ENCODE measurements at regions not wholly inside any gene's neighbourhood (a gene's known extent, or its start where the extent isn't known, plus 50 kb on each side); places are given as distances from the start of the nearest gene placed in this dataset.
"Not testable (repeated sequence)": the region's sequence is repeated elsewhere in the genome, so short reads cannot be mapped to it uniquely, and the experiment has no call there.

GRCh38 chr7:109582211-109582610 is 1012.5 kb downstream of the DNAJB9 start:
- TF ChIP-seq, protein P1, sequence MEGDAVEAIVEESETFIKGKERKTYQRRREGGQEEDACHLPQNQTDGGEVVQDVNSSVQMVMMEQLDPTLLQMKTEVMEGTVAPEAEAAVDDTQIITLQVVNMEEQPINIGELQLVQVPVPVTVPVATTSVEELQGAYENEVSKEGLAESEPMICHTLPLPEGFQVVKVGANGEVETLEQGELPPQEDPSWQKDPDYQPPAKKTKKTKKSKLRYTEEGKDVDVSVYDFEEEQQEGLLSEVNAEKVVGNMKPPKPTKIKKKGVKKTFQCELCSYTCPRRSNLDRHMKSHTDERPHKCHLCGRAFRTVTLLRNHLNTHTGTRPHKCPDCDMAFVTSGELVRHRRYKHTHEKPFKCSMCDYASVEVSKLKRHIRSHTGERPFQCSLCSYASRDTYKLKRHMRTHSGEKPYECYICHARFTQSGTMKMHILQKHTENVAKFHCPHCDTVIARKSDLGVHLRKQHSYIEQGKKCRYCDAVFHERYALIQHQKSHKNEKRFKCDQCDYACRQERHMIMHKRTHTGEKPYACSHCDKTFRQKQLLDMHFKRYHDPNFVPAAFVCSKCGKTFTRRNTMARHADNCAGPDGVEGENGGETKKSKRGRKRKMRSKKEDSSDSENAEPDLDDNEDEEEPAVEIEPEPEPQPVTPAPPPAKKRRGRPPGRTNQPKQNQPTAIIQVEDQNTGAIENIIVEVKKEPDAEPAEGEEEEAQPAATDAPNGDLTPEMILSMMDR (IDR thresholded peaks at IDR 0.05) = no peak
- DNase-seq (ENCODE audit: low spot score) = no peak
- ATAC-seq (ENCODE audit: low FRiP score) = no peak

DNA sequence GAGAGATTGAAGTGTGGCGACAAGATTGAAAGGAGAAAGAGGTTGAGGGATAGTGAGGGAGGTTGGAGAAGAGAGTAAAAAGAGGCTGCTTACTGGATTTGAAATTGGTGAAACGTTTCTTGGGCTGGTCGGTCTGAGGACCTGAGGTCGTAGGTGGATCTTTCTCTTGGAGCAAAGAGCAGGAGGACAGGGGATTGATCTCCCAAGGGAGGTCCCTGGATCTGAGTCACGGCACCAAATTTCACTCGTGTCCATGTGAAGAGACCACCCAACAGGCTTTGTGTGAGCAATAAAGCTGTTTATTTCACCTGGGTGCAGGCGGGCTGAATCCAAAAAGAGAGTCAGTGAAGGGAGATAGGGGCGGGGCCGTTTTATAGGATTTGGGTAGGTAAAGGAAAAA is 1027.3 kb downstream of the DNAJB9 start:
- DNase-seq (ENCODE audit: low spot score); ATAC-seq (ENCODE audit: low FRiP score): not testable (repeated sequence)

- TF ChIP-seq, protein P1 (IDR thresholded peaks at IDR 0.05) = no peak
- ATAC-seq (ENCODE audit: low FRiP score) = no peak
- no peak for DNase-seq (ENCODE audit: low spot score)
These were observed 1042.0 kb downstream of the DNAJB9 start for GRCh38 chr7:109611656-109612055.

- TF ChIP-seq, protein P1 (IDR thresholded peaks at IDR 0.05) = no peak
- ATAC-seq (ENCODE audit: low FRiP score) (no peak), DNase-seq (ENCODE audit: low spot score) (no peak)
These were observed 1046.9 kb downstream of the DNAJB9 start for GRCh38 chr7:109616551-109617069.

- TF ChIP-seq, protein P1 (IDR thresholded peaks at IDR 0.05) = no peak
- ATAC-seq (ENCODE audit: low FRiP score) (no peak), DNase-seq (ENCODE audit: low spot score) (no peak)
These were observed 1052.6 kb downstream of the DNAJB9 start for GRCh38 chr7:109622320-109622719.

DNA sequence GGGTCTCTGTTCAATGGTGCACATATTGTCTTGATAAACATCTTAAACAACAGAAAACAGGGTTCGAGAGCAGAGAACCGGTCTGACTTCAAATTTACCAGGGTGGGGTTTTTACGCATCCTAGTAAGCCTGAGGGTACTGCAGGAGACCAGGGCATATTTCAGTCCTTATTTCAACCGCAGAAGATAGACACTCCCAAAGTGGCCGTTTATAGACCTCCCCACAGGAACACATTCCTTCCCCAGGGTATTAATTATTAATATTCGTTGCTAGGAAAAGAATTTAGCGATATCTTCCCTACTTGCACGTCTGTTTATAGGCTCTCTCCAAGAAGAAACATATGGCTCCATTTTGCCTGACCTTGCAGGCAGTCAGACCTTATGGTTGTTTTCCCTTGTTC is 1063.2 kb downstream of the DNAJB9 start:
- DNase-seq (ENCODE audit: low spot score); ATAC-seq (ENCODE audit: low FRiP score): not testable (repeated sequence)

GRCh38 chr7:109635374-109635773 is 1065.7 kb downstream of the DNAJB9 start:
- ATAC-seq (ENCODE audit: low FRiP score) (no peak), DNase-seq (ENCODE audit: low spot score) (no peak)
- TF ChIP-seq, protein P1 (IDR thresholded peaks at IDR 0.05) = no peak

DNA sequence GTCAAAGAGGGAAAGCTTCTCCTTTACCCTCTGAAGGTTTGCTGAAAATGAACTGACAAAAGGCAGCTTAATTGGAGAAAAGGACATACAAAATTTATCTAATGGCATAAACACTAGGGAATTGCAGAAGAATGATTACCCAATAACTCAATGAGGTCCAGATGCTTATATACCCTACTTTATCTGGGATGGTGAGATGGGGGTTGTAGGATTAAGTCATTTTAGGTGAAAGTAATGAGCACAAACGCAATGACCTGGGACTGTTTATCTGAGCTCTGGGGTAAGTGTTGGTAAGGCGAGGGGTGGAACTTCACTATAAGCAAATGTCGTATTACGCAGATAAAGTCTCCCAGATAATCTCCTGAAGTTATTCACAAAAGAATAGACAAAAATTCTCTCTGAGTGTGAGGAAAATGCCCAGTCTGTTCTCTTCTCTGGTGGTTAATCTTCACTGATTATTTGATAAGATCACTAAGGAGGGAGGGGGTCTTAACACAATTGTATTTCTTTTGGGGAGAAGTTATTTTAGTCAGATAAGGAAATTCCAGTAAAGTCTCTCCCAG is 1067.8 kb downstream of the DNAJB9 start:
- TF ChIP-seq, protein P1 (IDR thresholded peaks at IDR 0.05) = no peak
- ATAC-seq (ENCODE audit: low FRiP score) = no peak
- no peak for DNase-seq (ENCODE audit: low spot score)
